Smooth muscle cell (in vitro differentiated cells): ENCODE measurements at regions not wholly inside any gene's neighbourhood (a gene's known extent, or its start where the extent isn't known, plus 50 kb on each side); places are given as distances from the start of the nearest gene placed in this dataset.

Experiments used
- DNase-seq: peaks from one replicate; lab custom pipeline; 2025; ENCODE audit not compliant: unreplicated experiment; lab: John Stamatoyannopoulos, UW
- H2AFZ ChIP-seq: fragments of 200-600 bp; sonication (generic); 2 replicates; pipeline ENCODE4 v1.6.0; 2016; ENCODE audit warnings: antibody characterized with exemption, low read depth, mild to moderate bottlenecking
- H3F3A ChIP-seq: fragments of 200-600 bp; sonication (generic); 2 replicates; pipeline ENCODE4 v1.6.0; 2017; ENCODE audit warnings: antibody characterized with exemption, low read depth
- H3K27ac ChIP-seq: fragments of 200-600 bp; sonication (generic); 2 replicates; pipeline ENCODE4 v1.5.1; 2016; ENCODE audit warnings: low read depth, mild to moderate bottlenecking
- H3K27me3 ChIP-seq: fragments of 200-600 bp; sonication (generic); 2 replicates; pipeline ENCODE4 v1.6.1; 2016; ENCODE audit warnings: low read depth, mild to moderate bottlenecking
- H3K36me3 ChIP-seq: fragments of 200-600 bp; sonication (generic); 2 replicates; pipeline ENCODE4 v1.5.1; 2016; ENCODE audit warnings: low read depth
- H3K4me1 ChIP-seq: fragments of 200-600 bp; sonication (generic); 2 replicates; pipeline ENCODE4 v1.5.1; 2016; ENCODE audit warnings: low read depth
- H3K4me2 ChIP-seq: fragments of 200-600 bp; sonication (generic); 2 replicates; pipeline ENCODE4 v1.6.0; 2016; ENCODE audit warnings: mild to moderate bottlenecking
- H3K4me3 ChIP-seq: fragments of 200-600 bp; sonication (generic); 2 replicates; pipeline ENCODE4 v1.5.1; 2016; ENCODE audit warnings: mild to moderate bottlenecking
- H3K79me2 ChIP-seq: fragments of 200-600 bp; sonication (generic); 2 replicates; pipeline ENCODE4 v1.6.0; 2016; ENCODE audit warnings: low read depth, mild to moderate bottlenecking
- H3K9ac ChIP-seq: fragments of 200-600 bp; sonication (generic); 2 replicates; pipeline ENCODE4 v1.6.0; 2016; ENCODE audit warnings: low read depth
- H3K9me3 ChIP-seq: fragments of 200-600 bp; sonication (generic); replicated peaks from 2 replicates; pipeline ENCODE4 v1.5.1; 2016; ENCODE audit warnings: low read depth
- H4K20me1 ChIP-seq: fragments of 200-600 bp; sonication (generic); 2 replicates; pipeline ENCODE4 v1.6.0; 2016; ENCODE audit warnings: low read depth
- CTCF ChIP-seq: fragments of 200-600 bp; sonication (generic); IDR thresholded peaks from 2 replicates; pipeline ENCODE4 v1.5.1; 2017; ENCODE audit warnings: borderline replicate concordance, mild to moderate bottlenecking, antibody characterized with exemption; ENCODE audit not compliant: insufficient read depth, poor library complexity, severe bottlenecking
- WGBS: methylation state at CpG from one replicate; pipeline ENCODE4 v1.1.7; 2016; ENCODE audit warnings: low lambda C conversion rate; 5-methylcytosine and 5-hydroxymethylcytosine counted together

- Histone ChIP-seq H4K20me1 (no peaks in the 10 kb centered on the region), H3K4me3 (no peak overlapping the region), H3K9ac (no peak overlapping the region), H3F3A (no peaks in the 10 kb centered on the region), H3K4me2 (peak overlapping the region; percentile 59), H3K36me3 (no peaks in the 10 kb centered on the region), H3K27me3 (peaks cover 1% of the 10 kb centered on the region), H2AFZ (no peak overlapping the region), H3K27ac (no peak overlapping the region), H3K9me3 (no peaks in the 10 kb centered on the region), H3K4me1 (peaks cover 8% of the 10 kb centered on the region), H3K79me2 (no peaks in the 10 kb centered on the region)
- 2% methylated on average over 5 of the region's 5 CpGs for WGBS
- TF ChIP-seq CTCF = no peak
- DNase-seq = no peak
Observed at GRCh38 chr6:3610206-3610605, 141.3 kb downstream of the PXDC1 start.

- H3K9ac ChIP-seq = no peak overlapping the region
- H2AFZ ChIP-seq = no peak overlapping the region
- no peaks in the 10 kb centered on the region for H3K27me3 ChIP-seq
- no peaks in the 10 kb centered on the region for H3K9me3 ChIP-seq
- H3F3A ChIP-seq = no peaks in the 10 kb centered on the region
- H4K20me1 ChIP-seq = no peaks in the 10 kb centered on the region
- no peak overlapping the region for H3K4me3 ChIP-seq
- no peak for TF ChIP-seq CTCF
- no peaks in the 10 kb centered on the region for H3K36me3 ChIP-seq
- no peak overlapping the region for H3K27ac ChIP-seq
- peaks cover 8% of the 10 kb centered on the region for H3K4me1 ChIP-seq
- peak overlapping the region; percentile 59 for H3K4me2 ChIP-seq
- no peak for DNase-seq
- H3K79me2 ChIP-seq = no peaks in the 10 kb centered on the region
- WGBS = 90% methylated on average over 3 of the region's 3 CpGs
Observed at GRCh38 chr6:3609388-3609787, 142.1 kb downstream of the PXDC1 start.

- H2AFZ ChIP-seq = no peak overlapping the region
- DNase-seq = no peak
- 96% methylated on average over 10 of the region's 10 CpGs for WGBS
Observed at GRCh38 chr6:3608159-3608558, 143.4 kb downstream of the PXDC1 start.

More at GRCh38 chr6:3608159-3608558, 143.4 kb downstream of the PXDC1 start:
- Histone ChIP-seq H3K36me3 (no peaks in the 10 kb centered on the region), H3K4me3 (no peak overlapping the region), H3K4me1 (peaks cover 8% of the 10 kb centered on the region), H3K79me2 (no peaks in the 10 kb centered on the region), H3F3A (no peaks in the 10 kb centered on the region), H3K4me2 (no peak overlapping the region), H3K9ac (no peak overlapping the region), H3K27ac (no peak overlapping the region), H3K9me3 (no peaks in the 10 kb centered on the region), H3K27me3 (no peaks in the 10 kb centered on the region), H4K20me1 (no peaks in the 10 kb centered on the region)
- TF ChIP-seq CTCF = no peak
